COR-L47 (cell line): ENCODE measurements at regions not wholly inside any gene's neighbourhood (a gene's known extent, or its start where the extent isn't known, plus 50 kb on each side); places are given as distances from the start of the nearest gene placed in this dataset.

Source experiments
- DNase-seq: peaks from one replicate; lab custom pipeline; 2025; lab: John Stamatoyannopoulos, UW

- no peak for DNase-seq
Measured at GRCh38 chr11:80595011-80595410, 1154.2 kb upstream of the TENM4 start.

- DNase-seq: no peak
Measured at GRCh38 chr11:80593648-80594374, 1153.0 kb upstream of the TENM4 start.

DNA sequence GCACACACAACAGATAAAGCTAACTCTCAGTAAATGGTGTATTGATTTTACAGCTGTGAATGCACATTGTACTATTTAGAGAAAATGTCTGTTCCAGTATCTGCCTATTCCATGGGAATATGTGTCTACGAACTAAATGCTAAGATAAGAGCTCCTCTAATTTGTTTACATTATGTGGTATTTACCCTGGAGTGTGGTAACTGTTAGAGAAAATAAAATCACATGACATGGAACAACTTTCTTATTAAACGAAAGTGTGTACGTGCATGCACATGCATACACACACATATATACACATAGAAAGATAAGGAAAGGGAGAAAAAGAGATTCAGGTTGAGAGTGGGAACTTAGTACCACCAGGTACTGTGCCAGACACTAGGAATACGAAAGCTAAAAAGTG lies 1151.7 kb upstream of the TENM4 start:
- DNase-seq: no peak

DNA sequence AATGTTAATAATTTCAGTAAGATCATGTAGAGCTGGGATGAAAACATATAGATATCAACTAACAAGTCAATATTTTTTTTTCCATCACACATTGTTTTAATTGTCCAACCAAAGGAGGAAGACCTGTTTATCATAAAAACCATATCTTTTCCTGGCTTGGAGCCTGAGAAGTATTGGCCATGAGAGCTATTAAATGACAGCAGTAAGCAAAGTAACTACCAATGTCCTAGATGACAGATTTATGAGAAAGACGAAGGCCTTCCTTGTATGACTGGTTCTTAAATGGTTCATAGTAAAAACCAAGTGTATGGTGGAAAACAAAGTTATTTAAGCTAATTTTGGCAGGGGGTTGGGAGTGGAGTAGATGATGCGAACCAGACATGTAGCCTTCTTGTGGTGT lies 1147.1 kb upstream of the TENM4 start:
- DNase-seq: no peak

GRCh38 chr11:80586464-80586863 lies 1145.6 kb upstream of the TENM4 start:
- DNase-seq: no peak

- DNase-seq: no peak
Measured at GRCh38 chr11:80584661-80585060, 1143.8 kb upstream of the TENM4 start.

- DNase-seq: no peak
Measured at GRCh38 chr11:80569832-80570231, 1129.0 kb upstream of the TENM4 start.

DNA sequence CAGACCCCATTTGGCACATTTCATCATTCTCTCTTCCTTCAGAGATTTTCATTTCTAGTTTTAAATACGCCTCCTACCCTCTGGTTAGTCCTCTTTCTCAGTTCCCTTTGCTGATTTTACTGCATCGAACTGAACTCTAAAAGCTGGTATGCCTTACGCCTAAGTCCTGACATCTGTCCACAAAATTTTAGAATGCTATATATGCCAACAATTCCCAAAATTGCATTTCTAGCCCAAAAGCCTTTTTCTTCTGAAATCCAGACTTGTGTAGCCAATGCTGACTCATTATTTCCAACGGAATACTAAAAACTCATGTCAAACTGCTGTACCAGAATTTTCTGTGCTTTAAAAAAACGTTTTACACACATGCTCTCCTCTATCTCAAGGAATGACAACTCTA lies 1124.4 kb upstream of the TENM4 start:
- DNase-seq: no peak

DNA sequence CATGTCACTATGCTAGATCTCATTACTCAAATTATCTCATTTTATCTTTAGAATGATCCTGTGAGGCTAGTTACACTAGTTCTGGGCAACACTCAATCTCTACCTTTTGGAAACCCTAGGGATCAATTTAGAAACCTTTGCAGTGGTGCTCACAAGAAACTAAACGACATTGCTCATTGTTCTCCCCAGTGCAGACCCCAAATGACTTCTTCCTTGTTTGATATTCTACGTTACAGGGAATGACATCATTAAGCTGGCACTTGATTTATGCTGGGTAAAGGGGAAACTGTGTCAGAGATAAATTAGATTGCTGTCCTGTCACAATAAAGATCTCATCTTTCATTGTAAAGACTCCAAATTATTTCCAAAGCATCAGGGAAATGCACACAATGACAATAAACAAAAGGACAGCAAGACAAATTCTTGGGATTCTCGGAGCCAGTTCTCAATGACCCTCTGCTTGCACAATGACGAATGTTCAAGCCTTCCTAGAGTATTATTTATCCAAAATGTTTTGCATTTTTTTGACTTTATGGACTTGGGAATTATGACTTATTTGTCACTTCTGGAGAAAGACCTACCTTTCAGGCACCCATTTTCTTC lies 1121.8 kb upstream of the TENM4 start:
- no peak for DNase-seq

- DNase-seq: no peak
Measured at GRCh38 chr11:80559942-80560341, 1119.1 kb upstream of the TENM4 start.

GRCh38 chr11:80553565-80553964 lies 1112.7 kb upstream of the TENM4 start:
- DNase-seq: no peak

DNA sequence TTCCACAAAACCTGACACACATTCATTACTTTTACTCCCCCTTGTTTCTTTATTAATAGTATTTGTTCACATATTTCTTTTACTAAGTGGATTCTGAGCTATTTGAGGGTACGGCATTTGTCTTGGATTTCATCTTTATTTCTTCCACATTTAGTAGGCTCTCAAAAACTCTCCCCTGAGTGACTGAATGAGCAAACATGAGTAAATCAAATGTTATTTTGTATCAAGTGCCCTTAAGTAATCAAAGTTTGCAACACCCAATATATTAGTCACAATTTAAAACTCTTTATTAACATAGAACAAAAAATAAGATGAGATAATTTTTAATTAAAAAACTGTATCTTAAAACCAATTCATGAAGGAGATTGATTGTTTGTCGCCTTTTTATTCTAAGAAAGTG lies 1101.9 kb upstream of the TENM4 start:
- no peak for DNase-seq

DNA sequence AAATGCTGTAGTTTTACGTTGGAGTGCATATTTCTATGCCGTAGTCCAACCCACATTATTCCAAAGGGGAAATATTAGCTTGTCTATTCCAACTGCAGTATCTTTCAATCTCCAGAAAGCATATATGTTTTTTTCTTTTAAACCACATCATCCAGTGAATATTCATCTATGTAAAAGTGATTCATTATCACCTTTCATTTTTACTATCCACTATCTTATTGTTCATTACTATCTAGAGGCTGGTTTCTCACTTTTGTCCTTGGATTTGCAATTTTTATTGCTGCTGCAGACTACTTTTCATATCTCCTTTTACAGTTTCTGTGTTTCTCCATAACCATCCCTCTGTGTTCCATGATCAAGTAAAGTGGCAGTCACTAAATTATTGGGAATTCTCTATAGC lies 1097.2 kb upstream of the TENM4 start:
- DNase-seq: no peak

- DNase-seq: no peak
Measured at GRCh38 chr11:80533463-80533862, 1092.6 kb upstream of the TENM4 start.

- no peak for DNase-seq
Measured at GRCh38 chr11:80532633-80533232, 1091.9 kb upstream of the TENM4 start.

DNA sequence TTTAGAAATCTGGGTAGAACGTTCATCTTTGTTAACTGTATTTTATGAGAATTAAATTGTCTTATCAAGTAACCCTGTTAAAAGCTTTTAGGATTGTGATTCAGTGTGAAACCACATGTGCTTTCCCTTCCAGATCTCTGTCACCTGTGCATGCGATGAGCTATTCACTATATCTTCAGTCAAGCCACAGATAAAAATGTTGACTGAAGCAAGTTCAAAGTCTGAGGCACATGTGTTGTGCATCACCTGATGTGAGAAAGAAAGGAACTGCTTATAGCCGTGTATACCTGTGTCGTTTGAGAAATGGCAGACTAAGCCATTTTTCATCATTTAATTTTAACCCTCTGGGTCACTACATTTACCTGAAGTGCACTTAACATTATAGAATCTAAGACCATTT lies 1088.9 kb upstream of the TENM4 start:
- no peak for DNase-seq

GRCh38 chr11:80525663-80526405 lies 1085.0 kb upstream of the TENM4 start:
- no peak for DNase-seq

- no peak for DNase-seq
Measured at GRCh38 chr11:80524349-80524748, 1083.5 kb upstream of the TENM4 start.

GRCh38 chr11:80523057-80523456 lies 1082.2 kb upstream of the TENM4 start:
- DNase-seq: no peak

GRCh38 chr11:80521592-80521991 lies 1080.8 kb upstream of the TENM4 start:
- DNase-seq: no peak

- DNase-seq: no peak
Measured at GRCh38 chr11:80520507-80520887, 1079.7 kb upstream of the TENM4 start.

DNA sequence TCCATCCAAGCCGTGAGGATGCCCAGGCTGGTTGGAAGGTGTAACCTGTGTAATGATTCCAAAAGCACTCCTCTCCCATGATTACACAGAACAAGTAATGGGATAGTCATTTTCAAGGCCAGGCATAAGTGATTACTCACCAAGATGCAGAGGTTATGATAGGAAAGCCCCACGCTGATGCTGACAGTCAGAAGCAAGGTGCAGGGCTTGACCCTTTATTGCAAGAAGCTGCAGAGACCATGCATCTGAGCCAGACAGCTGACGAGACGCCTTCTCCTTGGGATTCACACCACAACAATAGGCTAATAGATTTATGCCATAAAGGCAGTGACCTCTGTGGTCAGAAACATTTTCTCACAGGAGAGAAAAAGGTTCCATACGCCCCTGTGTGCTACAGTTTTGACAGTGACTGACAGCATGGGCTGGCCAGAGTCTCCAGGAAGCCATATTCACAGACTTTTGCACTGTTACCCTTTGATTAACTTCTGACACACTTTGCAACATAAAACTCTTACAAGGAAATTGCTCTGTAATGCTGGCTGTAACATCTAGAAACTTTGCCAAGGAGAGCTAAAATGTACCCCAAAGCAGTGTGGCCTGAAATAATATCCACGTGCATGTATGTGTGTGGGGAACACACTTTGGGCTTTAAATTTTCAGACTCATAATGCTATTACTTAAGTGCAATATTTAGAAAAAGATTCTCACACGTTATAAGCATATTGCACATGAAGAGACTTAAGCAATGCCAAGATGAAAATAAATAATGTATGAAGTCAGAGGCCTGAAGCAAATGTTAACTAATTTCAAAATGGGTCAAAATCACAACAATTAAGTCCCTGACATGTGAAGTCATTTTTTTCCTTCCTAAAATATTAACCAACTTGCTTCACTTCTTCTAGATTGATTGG lies 1079.0 kb upstream of the TENM4 start:
- no peak for DNase-seq
